ENCODE measurements at regions not wholly inside any gene's neighbourhood (a gene's known extent, or its start where the extent isn't known, plus 50 kb on each side); places are given as distances from the start of the nearest gene placed in this dataset.

DNA sequence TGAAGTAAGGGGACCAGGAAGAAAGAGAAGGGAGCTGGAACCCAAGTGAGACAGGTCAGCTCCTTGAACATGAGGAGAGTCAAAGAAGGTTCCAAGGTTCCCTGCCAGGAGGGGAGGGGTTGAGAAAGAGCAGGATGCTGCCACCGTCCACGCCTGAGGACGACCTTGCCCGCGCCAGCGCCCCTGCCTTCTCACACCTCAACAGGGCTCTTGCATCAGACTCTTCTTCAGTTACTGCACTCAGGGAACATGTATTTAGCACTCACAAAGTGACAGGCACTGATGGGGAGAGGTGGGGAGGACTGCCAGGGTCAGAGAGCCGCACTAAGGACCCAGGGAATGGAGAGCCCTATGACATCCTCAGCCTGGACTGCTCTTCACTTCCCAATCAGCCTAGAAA, 102.1 kb upstream of the NUDT4 start:
- TF ChIP-seq CTCF (IDR thresholded peaks at IDR 0.05; ENCODE audit: low read depth, low read length, poor library complexity, severe bottlenecking) (no peak), EZH2phosphoT487 (IDR thresholded peaks at IDR 0.05; ENCODE audit: borderline replicate concordance, low read length) (no peak)

All from DOHH2 (cell line).